Amygdala (tissue), 56 donors: ENCODE measurements at regions not wholly inside any gene's neighbourhood (a gene's known extent, or its start where the extent isn't known, plus 50 kb on each side); places are given as distances from the start of the nearest gene placed in this dataset.

ENCODE experiments used
- DNase-seq, 56 donors: peaks; one replicate each; lab custom pipeline; 2025; lab: John Stamatoyannopoulos, UW

DNA sequence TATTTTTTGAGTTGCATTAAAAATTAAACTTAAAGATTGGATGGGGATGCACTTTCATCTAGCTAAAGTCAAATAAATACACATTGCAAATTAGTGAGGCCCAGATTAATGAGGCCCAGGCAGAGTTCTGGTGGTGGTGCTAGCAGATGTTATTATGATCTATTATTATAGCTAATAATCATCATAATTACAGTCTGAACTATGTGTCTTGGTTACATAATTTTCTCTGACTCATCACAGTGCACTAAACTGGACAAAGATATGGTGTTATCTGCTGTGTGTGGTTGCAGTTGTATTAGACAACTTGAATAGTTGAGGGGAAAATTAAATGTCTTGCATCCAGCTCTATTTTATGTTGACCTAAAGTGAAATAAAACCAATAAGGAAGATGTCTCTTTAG lies 568.8 kb downstream of the TLR4 start:
- DNase-seq: no peak

- no peak for DNase-seq
These were observed 572.6 kb downstream of the TLR4 start for GRCh38 chr9:118276784-118277183.

- peak in 3 of 56 donors; percentile 1 to 5 (median 2) for DNase-seq
These were observed 577.6 kb downstream of the TLR4 start for GRCh38 chr9:118281772-118282171.

- DNase-seq: no peak
These were observed 579.3 kb downstream of the TLR4 start for GRCh38 chr9:118283488-118283887.

- no peak for DNase-seq
These were observed 585.9 kb downstream of the TLR4 start for GRCh38 chr9:118290116-118290515.

- no peak for DNase-seq
These were observed 591.2 kb downstream of the TLR4 start for GRCh38 chr9:118295413-118295812.

DNA sequence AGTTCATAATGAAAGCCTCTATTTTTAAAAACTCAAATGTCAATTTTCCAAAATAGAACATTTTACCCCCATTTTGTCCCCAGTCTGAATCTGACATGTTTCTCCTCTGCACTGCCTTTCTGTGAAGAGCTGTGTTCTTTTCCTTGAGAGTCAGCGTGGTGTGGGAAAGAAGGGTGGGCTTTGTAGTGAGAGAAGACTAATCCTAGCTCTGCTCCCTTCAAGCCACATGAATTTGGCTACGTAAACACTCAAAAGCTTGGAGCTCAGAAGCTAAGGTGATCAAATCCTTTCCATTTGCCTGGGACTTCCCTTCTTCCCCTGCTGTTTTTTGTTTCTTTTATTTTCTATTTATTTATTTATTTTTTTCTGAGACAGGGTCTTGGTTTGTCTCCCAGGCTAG lies 598.5 kb downstream of the TLR4 start:
- no peak for DNase-seq

GRCh38 chr9:118303216-118303615 lies 599.0 kb downstream of the TLR4 start:
- no peak for DNase-seq

DNA sequence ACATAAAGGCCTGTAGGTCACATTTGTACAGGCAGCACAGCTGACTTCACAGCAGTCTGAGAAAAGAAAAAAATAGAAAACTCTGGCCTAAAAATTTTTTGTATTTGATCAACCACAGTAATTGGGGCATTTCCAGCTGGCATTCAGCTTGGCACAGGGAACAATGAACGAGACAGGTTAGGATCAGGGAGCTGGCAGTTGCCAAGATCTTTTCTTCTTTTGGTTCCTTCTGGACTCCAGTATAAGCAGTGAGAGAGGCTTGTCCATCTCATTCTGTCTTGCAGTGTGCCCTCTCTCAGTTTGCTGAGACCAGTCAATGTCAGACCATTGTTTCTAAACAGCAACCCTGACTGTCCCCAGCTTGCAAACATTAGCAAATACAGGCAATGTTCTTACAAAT lies 601.1 kb downstream of the TLR4 start:
- DNase-seq: no peak

DNA sequence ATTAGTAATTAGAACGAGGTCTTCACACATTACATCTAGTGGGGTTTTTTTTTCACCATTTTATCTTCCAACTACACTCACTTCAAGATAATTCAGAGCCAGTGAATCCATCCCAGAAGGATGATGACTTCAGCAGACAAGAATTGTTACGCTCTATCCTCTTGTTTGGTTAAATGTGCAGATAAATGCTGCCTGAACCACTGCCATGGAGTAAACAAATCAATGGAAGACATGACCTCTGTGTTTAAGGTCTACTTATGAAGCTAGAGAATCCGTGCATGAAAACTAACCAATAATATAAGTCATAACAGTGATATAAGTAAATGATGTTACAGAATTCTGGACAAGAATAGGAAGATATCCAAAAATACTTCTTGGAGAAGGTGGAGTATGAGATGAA lies 602.6 kb downstream of the TLR4 start:
- no peak for DNase-seq

DNA sequence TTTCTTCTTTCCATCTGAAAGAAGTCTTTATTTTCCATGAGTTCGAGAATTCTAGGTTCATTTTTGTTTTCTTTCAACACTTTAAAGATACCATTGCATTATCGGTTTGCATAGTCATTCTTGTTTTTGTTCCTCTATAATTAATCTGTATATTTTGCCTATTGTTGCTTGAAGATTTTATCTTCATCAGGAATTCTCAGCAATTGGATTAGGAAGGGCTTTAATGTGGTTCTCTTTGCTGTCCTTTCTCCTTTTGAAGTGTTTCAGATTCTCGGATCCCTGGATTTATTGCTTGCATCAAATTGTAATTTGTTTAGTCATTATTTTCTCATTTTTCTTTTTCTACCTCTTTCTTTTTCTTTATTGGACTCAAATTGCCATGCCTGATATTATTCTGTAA lies 609.8 kb downstream of the TLR4 start:
- no peak for DNase-seq

GRCh38 chr9:118316831-118317343 lies 612.7 kb downstream of the TLR4 start:
- DNase-seq: no peak

DNA sequence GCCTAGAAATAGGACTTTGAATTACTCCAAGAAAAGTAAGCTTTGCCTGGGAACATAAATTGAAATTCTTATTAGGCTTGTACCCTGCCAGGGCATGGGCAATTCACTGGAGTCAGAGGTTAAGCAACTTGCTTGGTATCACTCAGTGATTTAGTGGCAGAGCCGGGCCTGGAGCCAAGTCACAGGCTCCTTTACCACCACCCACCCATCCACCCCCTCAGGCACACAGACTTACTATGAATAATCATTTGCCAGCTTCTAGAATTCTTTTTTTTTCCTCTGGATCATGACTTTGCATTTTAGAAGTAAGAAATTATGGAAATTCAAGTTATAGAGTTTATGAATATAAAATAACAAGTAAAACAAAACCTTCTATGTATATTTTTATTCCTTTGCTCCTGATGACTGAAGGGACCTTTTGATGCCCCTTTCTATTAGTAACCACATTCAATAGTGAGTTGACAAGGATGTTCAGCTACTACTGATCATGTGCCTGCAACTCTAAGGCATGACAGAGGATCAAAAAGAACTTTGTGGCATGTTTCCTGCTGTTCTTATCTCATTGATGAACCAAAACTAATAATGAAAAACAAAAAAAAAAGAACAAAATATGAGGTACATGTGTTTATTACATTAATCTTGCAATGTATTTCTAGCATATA lies 614.7 kb downstream of the TLR4 start:
- peak in 7 of 56 donors; percentile 1 to 8 (median 3) for DNase-seq

- peak in 1 of 56 donors; percentile 6 for DNase-seq
These were observed 617.6 kb downstream of the TLR4 start for GRCh38 chr9:118321788-118322187.

- no peak for DNase-seq
These were observed 620.5 kb downstream of the TLR4 start for GRCh38 chr9:118324706-118325105.

GRCh38 chr9:118325757-118326156 lies 621.6 kb downstream of the TLR4 start:
- no peak for DNase-seq

GRCh38 chr9:118326326-118326725 lies 622.1 kb downstream of the TLR4 start:
- DNase-seq: no peak

GRCh38 chr9:118330191-118330986 lies 626.2 kb downstream of the TLR4 start:
- DNase-seq: no peak

DNA sequence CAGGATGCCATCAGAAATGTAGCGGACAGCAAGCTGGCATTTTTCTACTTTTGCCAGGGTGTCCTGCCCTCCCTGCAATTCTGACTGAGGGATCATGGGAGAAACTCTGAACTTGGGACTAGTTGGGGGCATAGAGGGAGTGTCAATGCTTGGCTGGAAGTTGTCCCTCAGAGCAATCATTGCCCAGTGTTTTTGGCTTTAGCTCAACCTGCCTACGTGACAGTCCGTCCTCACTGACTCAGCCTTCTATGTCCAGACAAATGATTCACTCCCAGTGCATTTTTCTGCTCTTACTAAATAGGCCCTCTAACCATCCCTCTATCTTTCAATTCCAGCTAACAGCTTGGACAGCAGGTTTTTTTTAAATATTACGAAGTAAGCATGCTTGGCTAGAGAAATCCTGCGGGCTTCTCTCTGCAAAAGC lies 627.4 kb downstream of the TLR4 start:
- DNase-seq: no peak

DNA sequence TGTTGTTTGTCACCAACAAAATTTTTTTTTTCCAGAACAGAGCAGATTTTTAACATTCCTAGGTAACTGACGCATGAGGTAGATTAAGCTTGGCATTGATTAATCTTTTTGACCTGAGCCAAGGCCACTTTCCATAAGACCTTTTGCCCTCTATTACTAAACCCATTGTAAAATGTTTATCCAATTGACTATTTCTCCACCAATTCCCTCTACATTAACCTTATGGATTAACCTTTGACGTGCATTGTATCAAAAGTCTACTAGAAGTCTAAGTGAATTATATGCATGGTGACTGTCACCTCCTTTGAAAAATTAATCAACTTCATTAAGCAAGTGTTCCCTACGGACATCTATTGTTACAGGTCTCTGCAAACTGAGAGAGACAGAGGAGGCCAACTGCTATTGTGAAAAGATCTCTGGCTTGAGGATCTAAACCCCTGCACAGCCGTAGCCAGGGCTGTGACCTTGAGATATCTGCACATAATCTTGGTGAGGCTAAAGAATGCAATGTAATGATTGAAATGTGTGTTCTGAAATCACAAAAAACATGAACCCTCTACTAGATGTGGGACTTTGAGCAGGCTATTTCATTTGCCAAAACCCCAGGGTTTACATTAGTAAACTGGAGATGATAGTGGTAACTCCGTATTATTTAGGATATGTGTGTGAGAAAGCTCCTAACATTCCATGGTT lies 632.2 kb downstream of the TLR4 start:
- DNase-seq: no peak

- no peak for DNase-seq
These were observed 632.7 kb downstream of the TLR4 start for GRCh38 chr9:118336943-118337330.
